GM04503 (cell line): ENCODE measurements at regions not wholly inside any gene's neighbourhood (a gene's known extent, or its start where the extent isn't known, plus 50 kb on each side); places are given as distances from the start of the nearest gene placed in this dataset.

Experiments used
- DNase-seq: peaks from one replicate; pipeline ENCODE4 v3.0.0-alpha.2; 2012; ENCODE audit warnings: low read depth

GRCh38 chr10:44822349-44822748 lies 88.8 kb upstream of the TMEM72 start:
- DNase-seq, result no peak

DNA sequence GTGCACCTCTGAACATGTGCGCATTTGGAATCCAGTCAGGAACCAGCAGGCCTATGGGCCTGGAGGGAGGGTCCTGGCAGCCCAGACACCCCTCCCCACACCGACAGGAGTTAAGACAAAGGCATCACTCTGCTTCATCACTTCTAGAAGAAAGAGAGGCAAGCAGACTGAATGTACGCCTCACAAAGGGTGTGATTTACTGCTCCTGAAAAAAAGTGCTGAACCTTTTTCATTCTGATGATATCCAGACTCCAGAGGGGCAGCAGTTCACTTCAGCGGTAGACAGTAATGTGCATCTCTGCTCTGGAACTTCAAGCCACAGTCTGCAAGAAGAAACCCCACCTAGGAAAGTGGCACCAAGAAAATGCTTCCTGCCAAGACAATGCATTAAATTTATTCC lies 88.2 kb upstream of the TMEM72 start:
- no peak for DNase-seq

GRCh38 chr10:44824607-44825006 lies 86.5 kb upstream of the TMEM72 start:
- no peak for DNase-seq

- no peak for DNase-seq
Observed at GRCh38 chr10:44827431-44828006, 83.6 kb upstream of the TMEM72 start.

- no peak for DNase-seq
Observed at GRCh38 chr10:44828508-44829142, 82.5 kb upstream of the TMEM72 start.

DNA sequence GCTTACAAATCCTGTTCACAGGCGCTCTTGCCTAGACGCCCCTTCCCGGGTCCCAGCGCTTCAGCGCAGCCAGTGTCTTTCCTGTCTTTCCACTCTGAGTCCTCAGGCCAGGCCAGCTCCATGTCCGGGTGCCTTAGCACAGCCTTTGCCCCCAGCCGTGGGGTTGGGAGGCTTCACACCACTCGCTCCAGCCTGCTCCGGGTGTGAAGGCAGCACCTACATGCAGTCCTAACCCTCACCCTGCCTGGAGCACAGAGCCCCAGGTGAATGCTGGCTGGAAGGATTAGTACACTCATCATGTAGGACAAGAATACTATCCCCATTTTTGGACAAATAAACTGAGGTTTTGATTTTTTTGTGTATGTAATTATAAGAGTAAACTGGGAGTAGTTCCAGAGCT lies 81.7 kb upstream of the TMEM72 start:
- DNase-seq, result no peak

DNA sequence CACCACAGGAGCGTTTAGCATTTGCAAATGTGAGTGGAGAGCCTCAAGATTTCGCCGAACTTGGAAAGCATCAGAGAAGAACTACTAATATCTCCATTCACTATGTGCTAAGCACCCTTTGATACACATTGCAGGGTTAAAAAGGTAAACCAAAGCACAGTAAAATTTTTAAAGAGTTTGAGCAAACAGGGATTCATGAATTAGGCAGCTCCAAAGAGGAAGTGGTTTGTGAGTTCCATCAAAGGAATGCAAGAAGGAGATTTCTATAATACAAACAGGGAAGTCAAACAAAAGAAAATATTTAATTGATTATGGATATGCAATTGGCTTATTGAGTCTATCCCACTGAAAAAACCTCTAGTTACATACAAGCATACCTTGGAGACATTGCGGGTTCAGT lies 81.1 kb upstream of the TMEM72 start:
- no peak for DNase-seq

DNA sequence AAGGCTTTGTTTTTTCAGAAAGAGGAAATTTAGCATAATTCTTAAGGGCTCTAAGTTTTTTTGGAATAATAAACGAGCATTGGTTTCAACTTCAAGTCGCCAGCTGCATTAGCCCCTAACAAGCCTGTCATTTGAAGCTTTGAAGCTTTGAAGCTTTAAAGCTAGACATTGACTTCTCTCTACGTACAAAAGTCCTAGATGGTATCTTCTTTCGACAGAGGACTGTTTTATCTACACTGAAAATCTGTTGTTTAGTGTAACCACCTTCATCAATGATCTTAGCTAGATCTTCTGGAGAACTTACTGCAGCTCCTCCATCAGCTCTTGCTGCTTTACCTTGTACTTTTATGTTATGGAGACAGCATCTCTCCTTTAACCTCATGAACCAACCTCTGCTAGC lies 79.6 kb upstream of the TMEM72 start:
- DNase-seq, result no peak

DNA sequence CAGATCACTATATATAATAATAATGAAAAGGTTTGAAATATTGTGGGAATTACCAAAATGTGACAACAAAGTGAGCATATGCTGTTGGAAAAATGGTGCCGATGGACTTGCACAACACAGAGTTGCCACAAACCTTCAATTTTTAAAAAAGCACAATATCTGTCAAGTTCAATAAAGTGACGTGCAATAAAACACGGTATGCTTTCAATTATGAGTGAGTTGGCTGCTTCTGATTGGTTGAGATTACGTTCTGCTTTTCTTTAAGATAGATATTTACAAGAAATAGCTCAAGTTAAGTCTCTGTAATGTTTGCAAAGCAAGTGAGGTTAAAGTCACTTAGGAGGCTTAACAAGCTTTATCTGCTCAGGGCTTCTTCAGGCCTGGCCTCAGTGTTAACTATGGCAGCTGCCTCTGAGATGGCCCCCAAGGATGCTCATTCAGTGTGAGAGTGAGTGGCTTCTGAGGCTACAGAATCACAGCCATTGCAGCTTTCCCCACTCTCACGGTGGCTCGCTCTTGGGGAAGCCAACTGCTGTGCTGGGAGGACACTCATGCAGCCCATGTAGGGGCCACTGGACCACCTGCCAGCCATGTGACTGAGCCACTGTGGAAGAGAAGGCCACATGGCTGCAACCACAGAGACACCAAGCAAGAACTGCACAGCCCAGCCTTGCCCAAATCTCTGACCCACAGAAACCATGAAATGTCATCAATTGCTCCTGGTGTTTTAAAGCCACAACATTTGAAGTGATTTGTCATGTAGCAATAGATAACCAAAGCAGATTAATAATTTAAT lies 78.3 kb upstream of the TMEM72 start:
- no peak for DNase-seq

GRCh38 chr10:44834131-44834530 lies 77.0 kb upstream of the TMEM72 start:
- DNase-seq, result no peak

- DNase-seq, result no peak
Observed at GRCh38 chr10:44835300-44835699, 75.8 kb upstream of the TMEM72 start.

- no peak for DNase-seq
Observed at GRCh38 chr10:44843484-44843883, 67.7 kb upstream of the TMEM72 start.

DNA sequence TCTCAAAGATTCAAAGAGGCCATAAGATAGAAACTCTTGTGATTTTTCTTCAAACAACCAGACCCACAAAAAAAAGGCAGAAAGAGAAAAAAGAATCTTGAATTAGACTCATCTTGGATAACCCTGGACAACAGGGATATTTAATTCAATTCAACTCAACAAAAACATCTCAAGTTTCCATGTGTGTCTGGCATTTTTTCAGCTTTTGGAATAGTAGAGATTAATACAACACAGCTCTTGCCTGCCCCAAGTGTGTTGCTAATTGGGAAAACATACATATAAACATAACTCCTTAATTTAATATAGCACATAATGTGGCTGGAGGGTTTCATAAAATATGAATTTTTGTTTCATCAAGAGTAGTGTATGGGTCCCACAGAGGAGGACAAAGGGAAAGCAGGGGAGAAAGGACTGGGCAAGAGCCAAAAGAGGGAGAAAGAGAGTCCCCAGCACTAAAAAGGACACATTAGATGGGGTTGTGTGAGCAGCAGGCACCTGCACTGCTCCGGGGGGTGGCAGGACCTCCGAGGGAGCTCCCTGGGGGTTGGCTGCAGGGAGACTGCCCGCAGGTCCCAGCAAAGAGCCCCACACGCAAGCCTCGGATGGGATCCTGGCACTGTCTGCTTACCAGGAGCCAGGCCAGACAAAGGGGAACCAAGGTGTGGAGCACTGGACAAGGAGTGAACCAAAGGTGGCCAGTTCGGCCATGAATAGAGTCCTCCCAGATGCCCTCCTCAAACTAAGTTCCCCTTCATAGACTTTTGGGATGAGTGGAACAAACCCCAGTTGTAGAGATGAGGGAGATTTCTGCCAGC lies 65.6 kb upstream of the TMEM72 start:
- DNase-seq, result no peak

DNA sequence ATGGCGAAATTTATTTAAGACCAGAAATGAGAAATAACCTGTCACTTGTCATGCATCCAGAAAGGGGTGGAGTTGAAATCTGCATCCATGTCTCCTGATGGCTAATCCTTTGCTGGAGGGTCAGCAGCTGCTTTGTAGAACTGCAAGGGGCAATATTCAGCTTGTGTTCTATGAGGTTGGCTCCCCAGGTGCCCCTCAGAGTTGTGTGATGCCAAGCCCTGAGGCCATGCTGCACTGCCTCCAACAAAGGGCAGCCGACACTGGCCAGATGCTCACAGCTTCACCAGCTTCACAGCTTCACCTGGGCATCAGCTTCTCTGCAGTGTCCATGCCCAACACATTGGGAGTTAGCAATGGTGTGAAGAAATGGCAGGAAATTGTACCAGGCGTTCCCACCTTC lies 64.0 kb upstream of the TMEM72 start:
- no peak for DNase-seq

DNA sequence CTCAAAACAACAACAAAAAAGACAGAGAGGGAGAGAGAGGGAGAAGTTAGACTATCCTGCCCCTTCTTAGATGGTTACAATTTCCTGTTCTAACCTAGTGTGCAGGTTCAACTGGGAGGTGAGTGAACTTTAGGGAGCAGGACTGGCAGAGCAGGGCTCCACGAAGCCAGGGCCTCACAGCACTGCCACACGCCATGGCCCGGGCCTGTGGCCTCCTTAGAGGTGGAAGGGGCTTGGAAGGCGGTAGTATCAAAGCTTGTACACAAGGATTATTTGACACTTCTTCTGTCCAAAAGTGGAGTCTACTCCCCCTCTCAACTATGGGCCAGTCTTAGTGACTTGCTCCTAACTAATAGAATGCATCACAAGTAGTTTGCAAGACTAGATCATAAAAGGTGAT lies 62.9 kb upstream of the TMEM72 start:
- DNase-seq, result no peak

DNA sequence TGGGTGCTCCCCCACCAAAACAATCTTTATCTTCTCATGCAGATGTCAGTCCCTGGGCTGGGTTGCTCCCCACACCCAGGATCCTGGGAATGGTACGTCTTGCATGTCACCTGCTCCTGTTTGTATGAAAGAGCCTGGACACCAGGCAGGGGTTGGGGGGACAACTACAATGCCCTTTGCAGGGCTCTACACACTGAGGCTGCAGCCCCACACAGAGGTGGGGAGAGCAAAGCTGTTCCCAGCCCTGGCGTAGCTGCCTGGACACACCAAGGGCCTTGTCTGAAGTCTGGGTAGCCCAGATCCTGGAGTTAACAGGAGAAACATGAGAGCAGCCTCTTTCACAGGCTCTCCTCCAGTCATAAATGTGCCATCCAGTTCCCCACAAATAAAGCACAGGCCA lies 61.2 kb upstream of the TMEM72 start:
- DNase-seq, result no peak

DNA sequence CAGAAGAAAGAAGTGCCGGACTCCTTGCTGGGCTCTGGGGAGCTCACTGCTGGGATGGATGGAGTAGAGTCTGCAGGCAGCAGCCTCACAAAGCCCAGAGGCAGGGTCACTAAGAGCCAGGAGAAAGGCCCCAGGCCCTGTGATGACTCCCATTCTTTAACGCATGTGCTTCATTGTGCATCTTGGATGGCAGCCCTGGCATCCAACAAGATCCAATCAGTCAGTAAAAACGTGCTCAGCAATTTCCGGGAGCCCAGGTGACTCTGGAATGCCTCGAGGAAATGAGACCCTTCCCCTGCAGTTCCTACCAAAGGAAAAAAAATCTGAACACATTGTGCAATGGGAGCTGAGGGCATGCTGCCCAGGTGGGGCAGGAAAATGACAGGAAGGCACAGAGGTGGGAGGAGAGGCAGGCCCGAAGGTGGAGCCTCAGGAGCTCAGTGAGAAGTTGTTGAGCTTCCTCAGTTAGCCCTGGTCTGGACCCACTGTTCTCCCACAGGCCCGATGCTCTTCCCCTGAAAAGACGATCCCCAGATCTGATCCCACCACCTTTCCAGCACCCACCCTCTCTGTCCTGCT lies 60.7 kb upstream of the TMEM72 start:
- DNase-seq, result no peak

GRCh38 chr10:44851413-44851812 lies 59.7 kb upstream of the TMEM72 start:
- no peak for DNase-seq

- no peak for DNase-seq
Observed at GRCh38 chr10:44851881-44852280, 59.3 kb upstream of the TMEM72 start.

GRCh38 chr10:44853148-44853734 lies 57.9 kb upstream of the TMEM72 start:
- DNase-seq, result no peak

- no peak for DNase-seq
Observed at GRCh38 chr10:44853796-44854195, 57.3 kb upstream of the TMEM72 start.
